ENCODE measurements at regions not wholly inside any gene's neighbourhood (a gene's known extent, or its start where the extent isn't known, plus 50 kb on each side); places are given as distances from the start of the nearest gene placed in this dataset.
"Not testable (repeated sequence)": the region's sequence is repeated elsewhere in the genome, so short reads cannot be mapped to it uniquely, and the experiment has no call there.

DNA sequence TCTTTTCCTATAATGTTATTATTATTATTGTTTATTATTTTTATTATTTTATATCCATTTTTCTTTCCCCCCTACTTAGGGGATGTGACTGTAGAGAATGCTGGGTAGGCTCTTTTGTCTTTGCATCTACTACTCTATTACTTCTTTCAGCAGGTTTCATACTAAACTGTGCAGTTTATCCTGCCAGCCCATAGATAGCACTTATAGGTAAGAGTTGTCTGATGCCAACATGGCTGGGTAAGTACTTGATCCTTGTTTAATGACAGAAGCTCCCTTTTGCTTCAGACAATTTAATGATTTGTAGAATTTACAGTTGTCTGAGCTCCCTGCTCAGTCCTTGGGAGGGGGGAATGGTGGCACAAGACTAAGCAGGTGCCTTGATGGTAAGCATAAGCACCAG lies 262.9 kb upstream of the CDH2 start:
- Histone ChIP-seq H3K36me3 (ENCODE audit: control insufficient read depth, insufficient read depth, low read length) (no peaks in the 10 kb centered on the region), H3K27me3 (replicated peaks; ENCODE audit: control insufficient read depth, insufficient read depth, low read length) (no peaks in the 10 kb centered on the region), H3K4me3 (replicated peaks; ENCODE audit: low read depth, low read length) (no peak overlapping the region)
- DNase-seq (ENCODE audit: extremely low read depth, insufficient read length) = no peak
- peak; percentile 9 for TF ChIP-seq CTCF (IDR thresholded peaks at IDR 0.05; ENCODE audit: insufficient read depth, low read length, poor library complexity, severe bottlenecking)

DNA sequence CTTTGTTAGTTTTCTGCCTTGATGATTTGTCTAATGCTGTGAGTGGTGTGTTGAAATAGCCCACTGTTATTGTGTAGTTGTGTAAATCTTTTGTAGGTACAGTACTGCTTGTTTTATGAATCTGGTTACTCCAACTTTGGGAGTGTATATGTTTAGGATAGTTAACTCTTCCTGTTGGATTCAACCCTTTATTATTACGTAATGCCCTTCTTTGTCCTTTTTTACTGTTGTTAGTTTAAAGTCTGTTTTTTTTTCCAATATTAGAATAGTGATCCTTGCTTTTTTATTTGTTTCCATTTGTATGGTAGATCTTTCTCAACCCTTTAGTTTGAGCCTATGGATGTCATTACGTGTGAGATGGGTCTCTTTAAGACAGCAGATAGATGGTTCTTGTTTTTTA lies 261.5 kb upstream of the CDH2 start:
- no peak for TF ChIP-seq CTCF (IDR thresholded peaks at IDR 0.05; ENCODE audit: insufficient read depth, low read length, poor library complexity, severe bottlenecking)
- H3K4me3 ChIP-seq (replicated peaks; ENCODE audit: low read depth, low read length) = no peak overlapping the region
- DNase-seq (ENCODE audit: extremely low read depth, insufficient read length) = no peak
- no peaks in the 10 kb centered on the region for H3K36me3 ChIP-seq (ENCODE audit: control insufficient read depth, insufficient read depth, low read length)
- no peaks in the 10 kb centered on the region for H3K27me3 ChIP-seq (replicated peaks; ENCODE audit: control insufficient read depth, insufficient read depth, low read length)

DNA sequence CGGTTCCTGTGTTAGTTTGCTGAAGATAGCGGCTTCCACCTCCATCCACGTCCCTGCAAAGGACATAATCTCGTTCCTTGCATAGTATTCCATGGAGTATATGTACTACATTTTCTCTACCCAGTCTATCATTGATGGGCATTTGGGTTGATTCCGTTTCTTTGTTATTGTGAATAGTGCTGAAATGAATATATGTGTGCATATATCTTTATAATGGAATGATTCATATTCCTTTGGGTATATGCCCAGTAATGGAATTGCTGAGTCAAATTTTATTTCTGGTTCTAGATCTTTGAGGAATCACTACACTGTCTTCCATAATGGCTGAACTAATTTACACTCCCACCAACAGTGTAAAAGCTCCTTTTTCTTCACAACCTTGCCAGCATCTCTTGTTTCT lies 255.4 kb upstream of the CDH2 start:
- no peak for DNase-seq (ENCODE audit: extremely low read depth, insufficient read length)
- no peak for TF ChIP-seq CTCF (IDR thresholded peaks at IDR 0.05; ENCODE audit: insufficient read depth, low read length, poor library complexity, severe bottlenecking)

GRCh38 chr18:28425886-28426285 lies 249.0 kb upstream of the CDH2 start:
- DNase-seq (ENCODE audit: extremely low read depth, insufficient read length) = no peak
- Histone ChIP-seq H3K4me3 (replicated peaks; ENCODE audit: low read depth, low read length) (no peak overlapping the region), H3K27me3 (replicated peaks; ENCODE audit: control insufficient read depth, insufficient read depth, low read length) (no peaks in the 10 kb centered on the region), H3K36me3 (ENCODE audit: control insufficient read depth, insufficient read depth, low read length) (no peaks in the 10 kb centered on the region)
- TF ChIP-seq CTCF (IDR thresholded peaks at IDR 0.05; ENCODE audit: insufficient read depth, low read length, poor library complexity, severe bottlenecking) = no peak

More for the DNA sequence above, 255.4 kb upstream of the CDH2 start:
- H3K27me3 ChIP-seq (replicated peaks; ENCODE audit: control insufficient read depth, insufficient read depth, low read length) = no peaks in the 10 kb centered on the region
- H3K4me3 ChIP-seq (replicated peaks; ENCODE audit: low read depth, low read length) = no peak overlapping the region
- H3K36me3 ChIP-seq (ENCODE audit: control insufficient read depth, insufficient read depth, low read length) = no peaks in the 10 kb centered on the region

DNA sequence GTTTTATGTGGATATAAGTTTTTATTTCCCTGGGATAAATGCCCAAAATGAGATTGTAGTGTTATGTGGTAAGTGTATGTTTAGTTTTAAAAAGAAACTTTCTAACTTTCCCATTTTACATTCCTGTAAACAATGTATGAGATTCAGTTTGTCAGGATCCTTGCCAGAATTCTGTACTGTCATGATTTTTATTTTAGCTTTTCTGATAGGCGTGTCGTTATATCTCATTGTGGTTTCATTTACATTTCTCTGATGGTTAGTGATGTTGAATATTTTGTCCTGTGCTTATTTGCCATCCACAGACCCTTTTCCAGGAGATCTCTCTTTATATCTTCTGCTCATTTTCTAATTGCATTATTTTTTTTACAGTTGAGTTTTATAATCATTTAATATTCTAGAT lies 245.6 kb upstream of the CDH2 start:
- DNase-seq (ENCODE audit: extremely low read depth, insufficient read length) = no peak
- H3K4me3 ChIP-seq (replicated peaks; ENCODE audit: low read depth, low read length) = no peak overlapping the region
- no peaks in the 10 kb centered on the region for H3K36me3 ChIP-seq (ENCODE audit: control insufficient read depth, insufficient read depth, low read length)
- TF ChIP-seq CTCF (IDR thresholded peaks at IDR 0.05; ENCODE audit: insufficient read depth, low read length, poor library complexity, severe bottlenecking) = no peak
- no peaks in the 10 kb centered on the region for H3K27me3 ChIP-seq (replicated peaks; ENCODE audit: control insufficient read depth, insufficient read depth, low read length)

GRCh38 chr18:28421950-28422349 lies 245.0 kb upstream of the CDH2 start:
- not testable (repeated sequence) for H3K27me3 ChIP-seq (replicated peaks; ENCODE audit: control insufficient read depth, insufficient read depth, low read length); H3K36me3 ChIP-seq (ENCODE audit: control insufficient read depth, insufficient read depth, low read length); H3K4me3 ChIP-seq (replicated peaks; ENCODE audit: low read depth, low read length); DNase-seq (ENCODE audit: extremely low read depth, insufficient read length)
